ENCODE measurements at regions not wholly inside any gene's neighbourhood (a gene's known extent, or its start where the extent isn't known, plus 50 kb on each side); places are given as distances from the start of the nearest gene placed in this dataset.

GRCh38 chr1:187212377-187212776 is 383.6 kb downstream of the PLA2G4A start:
- TF ChIP-seq CTCF (IDR thresholded peaks at IDR 0.05; ENCODE audit: borderline replicate concordance, extremely low read depth, low read length, poor library complexity, severe bottlenecking) (no peak), EZH2 (IDR thresholded peaks at IDR 0.05; ENCODE audit: borderline replicate concordance, low read depth, low read length, severe bottlenecking) (no peak)
